Stimulated activated CD8-positive, alpha-beta memory T cell treated with anti-CD3 and anti-CD28 coated beads, Interleukin-2, amount 100 ng/mL, for 1 hour (primary cell): ENCODE measurements at regions not wholly inside any gene's neighbourhood (a gene's known extent, or its start where the extent isn't known, plus 50 kb on each side); places are given as distances from the start of the nearest gene placed in this dataset.
"Not testable (repeated sequence)": the region's sequence is repeated elsewhere in the genome, so short reads cannot be mapped to it uniquely, and the experiment has no call there.

Source experiments
- DNase-seq, 2 donors: peaks; one replicate each; pipeline ENCODE4 v3.0.0-alpha.2; 2020; ENCODE audit warnings: low read depth in 2 of 2

- DNase-seq: no peak
Observed at GRCh38 chr18:41134426-41134825, 820.6 kb upstream of the PIK3C3 start.

- DNase-seq: no peak
Observed at GRCh38 chr18:41131050-41131449, 824.0 kb upstream of the PIK3C3 start.

- no peak for DNase-seq
Observed at GRCh38 chr18:41128545-41128944, 826.5 kb upstream of the PIK3C3 start.

- DNase-seq: no peak
Observed at GRCh38 chr18:41128126-41128525, 826.9 kb upstream of the PIK3C3 start.

GRCh38 chr18:41126541-41127235 lies 828.3 kb upstream of the PIK3C3 start:
- DNase-seq: no peak

- DNase-seq: no peak
Observed at GRCh38 chr18:41121116-41121826, 833.8 kb upstream of the PIK3C3 start.

GRCh38 chr18:41119031-41119430 lies 836.0 kb upstream of the PIK3C3 start:
- DNase-seq: no peak

- no peak for DNase-seq
Observed at GRCh38 chr18:41113885-41114482, 841.0 kb upstream of the PIK3C3 start.

GRCh38 chr18:41099451-41099850 lies 855.6 kb upstream of the PIK3C3 start:
- no peak for DNase-seq

- DNase-seq: no peak
Observed at GRCh38 chr18:41096504-41096903, 858.5 kb upstream of the PIK3C3 start.

GRCh38 chr18:41077076-41077475 lies 878.0 kb upstream of the PIK3C3 start:
- no peak for DNase-seq

GRCh38 chr18:41075212-41075611 lies 879.8 kb upstream of the PIK3C3 start:
- DNase-seq: no peak

- DNase-seq: no peak
Observed at GRCh38 chr18:41073372-41073954, 881.6 kb upstream of the PIK3C3 start.

- no peak for DNase-seq
Observed at GRCh38 chr18:41072946-41073345, 882.1 kb upstream of the PIK3C3 start.

GRCh38 chr18:41071826-41072225 lies 883.2 kb upstream of the PIK3C3 start:
- DNase-seq: no peak

- no peak for DNase-seq
Observed at GRCh38 chr18:41069167-41069566, 885.9 kb upstream of the PIK3C3 start.

GRCh38 chr18:41064916-41065315 lies 890.1 kb upstream of the PIK3C3 start:
- no peak for DNase-seq

- DNase-seq: no peak
Observed at GRCh38 chr18:41060967-41061366, 894.1 kb upstream of the PIK3C3 start.

- no peak for DNase-seq
Observed at GRCh38 chr18:41059126-41059415, 896.0 kb upstream of the PIK3C3 start.

- DNase-seq: no peak
Observed at GRCh38 chr18:41058351-41059125, 896.5 kb upstream of the PIK3C3 start.

GRCh38 chr18:41052625-41053024 lies 902.4 kb upstream of the PIK3C3 start:
- no peak for DNase-seq

- not testable (repeated sequence) for DNase-seq
Observed at GRCh38 chr18:41046250-41046649, 908.8 kb upstream of the PIK3C3 start.
